ENCODE measurements at regions not wholly inside any gene's neighbourhood (a gene's known extent, or its start where the extent isn't known, plus 50 kb on each side); places are given as distances from the start of the nearest gene placed in this dataset.

GRCh38 chr3:64451283-64452012 is 226.2 kb upstream of the PRICKLE2 start:
- Histone ChIP-seq H3K4me1 (ENCODE audit: control insufficient read depth in 1 of 2, insufficient read depth in 1 of 2, low read depth in 1 of 2, low read length in 1 of 2) (no peaks in the 10 kb centered on the region), H3K9me3 (no peaks in the 10 kb centered on the region), H3K27ac (no peak overlapping the region), H3K4me3 (ENCODE audit: low read depth in 1 of 2, low read length in 1 of 2) (no peak overlapping the region), H3K36me3 (no peaks in the 10 kb centered on the region), H3K27me3 (peaks cover 72% of the 10 kb centered on the region)
- no peak for TF ChIP-seq CTCF (IDR thresholded peaks at IDR 0.05)

- Histone ChIP-seq H3K36me3 (no peaks in the 10 kb centered on the region), H3K27ac (no peak overlapping the region), H3K9me3 (no peaks in the 10 kb centered on the region), H3K4me3 (ENCODE audit: low read depth in 1 of 2, low read length in 1 of 2) (no peak overlapping the region), H3K4me1 (ENCODE audit: control insufficient read depth in 1 of 2, insufficient read depth in 1 of 2, low read depth in 1 of 2, low read length in 1 of 2) (no peaks in the 10 kb centered on the region), H3K27me3 (peaks cover 82% of the 10 kb centered on the region)
- TF ChIP-seq CTCF (IDR thresholded peaks at IDR 0.05) = no peak
Observed at GRCh38 chr3:64450396-64450956, 225.2 kb upstream of the PRICKLE2 start.

- Histone ChIP-seq H3K27me3 (peaks cover 89% of the 10 kb centered on the region), H3K4me1 (ENCODE audit: control insufficient read depth in 1 of 2, insufficient read depth in 1 of 2, low read depth in 1 of 2, low read length in 1 of 2) (no peaks in the 10 kb centered on the region), H3K27ac (no peak overlapping the region), H3K4me3 (ENCODE audit: low read depth in 1 of 2, low read length in 1 of 2) (no peak overlapping the region), H3K9me3 (no peaks in the 10 kb centered on the region), H3K36me3 (no peaks in the 10 kb centered on the region)
- TF ChIP-seq CTCF (IDR thresholded peaks at IDR 0.05) = no peak
Observed at GRCh38 chr3:64449026-64449425, 223.8 kb upstream of the PRICKLE2 start.

GRCh38 chr3:64445944-64446300 is 220.7 kb upstream of the PRICKLE2 start:
- Histone ChIP-seq H3K4me3 (ENCODE audit: low read depth in 1 of 2, low read length in 1 of 2) (no peak overlapping the region), H3K36me3 (no peaks in the 10 kb centered on the region), H3K4me1 (ENCODE audit: control insufficient read depth in 1 of 2, insufficient read depth in 1 of 2, low read depth in 1 of 2, low read length in 1 of 2) (no peaks in the 10 kb centered on the region), H3K27ac (no peak overlapping the region), H3K9me3 (no peaks in the 10 kb centered on the region), H3K27me3 (peaks cover 98% of the 10 kb centered on the region)
- TF ChIP-seq CTCF (IDR thresholded peaks at IDR 0.05) = no peak

- Histone ChIP-seq H3K36me3 (no peaks in the 10 kb centered on the region), H3K9me3 (no peaks in the 10 kb centered on the region), H3K4me3 (ENCODE audit: low read depth in 1 of 2, low read length in 1 of 2) (no peak overlapping the region), H3K27me3 (peaks cover 97% of the 10 kb centered on the region), H3K27ac (no peak overlapping the region), H3K4me1 (ENCODE audit: control insufficient read depth in 1 of 2, insufficient read depth in 1 of 2, low read depth in 1 of 2, low read length in 1 of 2) (no peaks in the 10 kb centered on the region)
- TF ChIP-seq CTCF (IDR thresholded peaks at IDR 0.05) = no peak
Observed at GRCh38 chr3:64445109-64445943, 220.1 kb upstream of the PRICKLE2 start.
